ENCODE measurements at regions not wholly inside any gene's neighbourhood (a gene's known extent, or its start where the extent isn't known, plus 50 kb on each side); places are given as distances from the start of the nearest gene placed in this dataset.

DNA sequence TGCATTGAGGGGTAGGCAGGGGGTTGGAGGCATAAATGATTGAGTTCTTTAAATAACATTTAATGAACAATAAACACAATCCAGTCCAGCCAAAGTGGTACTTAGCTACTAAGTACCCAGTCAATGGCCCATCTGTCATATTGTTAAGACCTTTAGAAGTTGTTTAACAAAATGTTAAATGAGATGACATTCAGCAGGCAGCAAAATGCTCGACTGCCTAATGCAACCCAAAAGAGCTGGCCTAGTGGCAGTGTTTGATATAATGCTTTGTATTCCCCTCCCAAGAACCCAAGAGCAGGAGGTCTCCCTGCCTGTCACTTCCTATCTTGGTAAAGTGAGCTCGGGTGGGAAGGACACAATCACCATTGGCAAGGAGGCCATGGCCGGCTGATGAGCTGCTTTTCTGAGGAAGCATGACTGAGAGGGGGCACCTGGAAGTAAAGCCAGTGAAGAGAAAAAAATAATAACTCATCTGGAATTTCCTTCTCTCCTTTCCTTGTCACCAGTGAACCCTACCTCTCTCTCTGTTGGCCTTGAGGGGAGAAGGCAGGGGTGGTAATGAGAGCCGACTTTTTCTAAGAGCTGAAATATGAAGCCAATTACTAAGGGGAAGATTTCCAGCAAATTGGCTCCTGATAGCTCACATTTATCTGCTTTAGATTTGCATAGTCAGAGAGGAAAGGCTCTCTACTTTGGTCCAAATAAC lies 140.6 kb downstream of the C1D start (continued):
- TF ChIP-seq, protein P1, sequence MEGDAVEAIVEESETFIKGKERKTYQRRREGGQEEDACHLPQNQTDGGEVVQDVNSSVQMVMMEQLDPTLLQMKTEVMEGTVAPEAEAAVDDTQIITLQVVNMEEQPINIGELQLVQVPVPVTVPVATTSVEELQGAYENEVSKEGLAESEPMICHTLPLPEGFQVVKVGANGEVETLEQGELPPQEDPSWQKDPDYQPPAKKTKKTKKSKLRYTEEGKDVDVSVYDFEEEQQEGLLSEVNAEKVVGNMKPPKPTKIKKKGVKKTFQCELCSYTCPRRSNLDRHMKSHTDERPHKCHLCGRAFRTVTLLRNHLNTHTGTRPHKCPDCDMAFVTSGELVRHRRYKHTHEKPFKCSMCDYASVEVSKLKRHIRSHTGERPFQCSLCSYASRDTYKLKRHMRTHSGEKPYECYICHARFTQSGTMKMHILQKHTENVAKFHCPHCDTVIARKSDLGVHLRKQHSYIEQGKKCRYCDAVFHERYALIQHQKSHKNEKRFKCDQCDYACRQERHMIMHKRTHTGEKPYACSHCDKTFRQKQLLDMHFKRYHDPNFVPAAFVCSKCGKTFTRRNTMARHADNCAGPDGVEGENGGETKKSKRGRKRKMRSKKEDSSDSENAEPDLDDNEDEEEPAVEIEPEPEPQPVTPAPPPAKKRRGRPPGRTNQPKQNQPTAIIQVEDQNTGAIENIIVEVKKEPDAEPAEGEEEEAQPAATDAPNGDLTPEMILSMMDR (IDR thresholded peaks at IDR 0.05 in 2 of 3, conservative IDR thresholded peaks at IDR 0.05 in 1 of 3; ENCODE audit: borderline replicate concordance in 1 of 3, insufficient read depth in 1 of 3, low read depth in 2 of 3, low read length in 2 of 3) = no peak

DNA sequence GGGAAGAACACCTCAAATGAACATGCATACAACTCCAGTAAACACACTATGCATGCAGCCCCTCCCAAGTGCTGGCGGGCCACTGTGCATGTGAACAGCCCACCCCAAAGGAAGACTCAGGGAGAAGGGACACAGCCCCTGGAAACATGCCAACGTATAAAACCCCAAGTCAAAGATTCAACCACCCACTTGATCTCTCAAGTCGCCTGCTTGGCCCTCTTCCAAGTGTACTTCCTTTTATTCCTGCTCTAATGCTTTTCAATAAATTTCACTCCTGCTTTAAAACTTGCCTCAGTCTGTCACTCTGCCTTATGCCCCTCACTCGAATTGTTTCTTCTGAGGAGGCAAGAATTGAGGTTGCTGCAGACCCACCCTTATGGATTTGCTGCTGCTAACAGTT lies 139.1 kb downstream of the C1D start:
- Histone ChIP-seq H3K9me2 (ENCODE audit: insufficient read depth) (no peaks in the 10 kb centered on the region), H3K4me2 (ENCODE audit: low read length) (no peak overlapping the region), H3K79me2 (ENCODE audit: insufficient read depth, low read length) (no peaks in the 10 kb centered on the region), H4K20me1 (ENCODE audit: insufficient read depth) (no peaks in the 10 kb centered on the region), H3K4me1 (ENCODE audit: control insufficient read depth in 1 of 2, insufficient read depth in 2 of 2, low read length in 2 of 2) (no peaks in the 10 kb centered on the region), H3K4me3 (replicated peaks in 1 of 2; ENCODE audit: low read depth in 1 of 2, low read length in 2 of 2) (no peak overlapping the region), H3K27ac (ENCODE audit: low read depth, low read length) (no peak overlapping the region), H2AFZ (ENCODE audit: low read depth, low read length, poor library complexity, severe bottlenecking) (no peak overlapping the region), H3K9me3 (ENCODE audit: control insufficient read depth in 1 of 2, insufficient read depth in 1 of 2, low read depth in 1 of 2, low read length in 2 of 2) (no peaks in the 10 kb centered on the region), H3K36me3 (ENCODE audit: control insufficient read depth in 1 of 2, insufficient read depth in 2 of 2, low read length in 2 of 2) (no peaks in the 10 kb centered on the region), H3K9ac (ENCODE audit: low read length) (no peak overlapping the region), H3K27me3 (ENCODE audit: insufficient read depth, low read length) (peaks cover 8% of the 10 kb centered on the region; the same call in 1 of the 2 replicates)
- BruUV-seq (replicated peaks) = no TSS peak
- DNase-seq (ENCODE audit: low read depth, low spot score) (no peak), ATAC-seq (no peak)
- intact Hi-C loops (cut with micrococcal nuclease) = no loop called here
- RAD21 ChIA-PET (ENCODE audit: low non-redundant PET in 1 of 2, low total read pairs in 2 of 2, uncharacterized antibody in 2 of 2, unreplicated experiment in 2 of 2) = no interaction called here
- CTCF ChIA-PET = no interaction called here
- POLR2A ChIA-PET = no interaction called here
- TF ChIP-seq POLR2AphosphoS5 (IDR thresholded peaks at IDR 0.05; ENCODE audit: low read depth, low read length) (no peak), ELF1 (IDR thresholded peaks at IDR 0.05; ENCODE audit: borderline replicate concordance, low read depth) (no peak), ZNF274 (IDR thresholded peaks at IDR 0.05; ENCODE audit: low read depth, low read length) (no peak), TCF7L2 (IDR thresholded peaks at IDR 0.05; ENCODE audit: borderline replicate concordance, extremely low read depth, insufficient read depth, insufficient read length) (no peak), CEBPB (IDR thresholded peaks at IDR 0.05; ENCODE audit: low read depth) (no peak), EGR1 (IDR thresholded peaks at IDR 0.05; ENCODE audit: low read depth) (no peak), CBX3 (IDR thresholded peaks at IDR 0.05; ENCODE audit: low read depth) (no peak), SP1 (IDR thresholded peaks at IDR 0.05; ENCODE audit: low read depth) (no peak), ZFX (IDR thresholded peaks at IDR 0.05) (no peak), SRF (IDR thresholded peaks at IDR 0.05; ENCODE audit: low read depth) (no peak), FOSL1 (IDR thresholded peaks at IDR 0.05; ENCODE audit: low read depth) (no peak), RAD21 (IDR thresholded peaks at IDR 0.05; ENCODE audit: low read depth) (no peak), SIN3A (IDR thresholded peaks at IDR 0.05; ENCODE audit: low read depth) (no peak)
- TF ChIP-seq, protein P2, sequence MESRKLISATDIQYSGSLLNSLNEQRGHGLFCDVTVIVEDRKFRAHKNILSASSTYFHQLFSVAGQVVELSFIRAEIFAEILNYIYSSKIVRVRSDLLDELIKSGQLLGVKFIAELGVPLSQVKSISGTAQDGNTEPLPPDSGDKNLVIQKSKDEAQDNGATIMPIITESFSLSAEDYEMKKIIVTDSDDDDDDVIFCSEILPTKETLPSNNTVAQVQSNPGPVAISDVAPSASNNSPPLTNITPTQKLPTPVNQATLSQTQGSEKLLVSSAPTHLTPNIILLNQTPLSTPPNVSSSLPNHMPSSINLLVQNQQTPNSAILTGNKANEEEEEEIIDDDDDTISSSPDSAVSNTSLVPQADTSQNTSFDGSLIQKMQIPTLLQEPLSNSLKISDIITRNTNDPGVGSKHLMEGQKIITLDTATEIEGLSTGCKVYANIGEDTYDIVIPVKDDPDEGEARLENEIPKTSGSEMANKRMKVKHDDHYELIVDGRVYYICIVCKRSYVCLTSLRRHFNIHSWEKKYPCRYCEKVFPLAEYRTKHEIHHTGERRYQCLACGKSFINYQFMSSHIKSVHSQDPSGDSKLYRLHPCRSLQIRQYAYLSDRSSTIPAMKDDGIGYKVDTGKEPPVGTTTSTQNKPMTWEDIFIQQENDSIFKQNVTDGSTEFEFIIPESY (IDR thresholded peaks at IDR 0.05; ENCODE audit: extremely low read depth, insufficient replicate concordance, low read length) = no peak
- TF ChIP-seq, protein P1 (IDR thresholded peaks at IDR 0.05 in 2 of 3, conservative IDR thresholded peaks at IDR 0.05 in 1 of 3; ENCODE audit: borderline replicate concordance in 1 of 3, insufficient read depth in 1 of 3, low read depth in 2 of 3, low read length in 2 of 3) = no peak
- TF ChIP-seq, protein P3, sequence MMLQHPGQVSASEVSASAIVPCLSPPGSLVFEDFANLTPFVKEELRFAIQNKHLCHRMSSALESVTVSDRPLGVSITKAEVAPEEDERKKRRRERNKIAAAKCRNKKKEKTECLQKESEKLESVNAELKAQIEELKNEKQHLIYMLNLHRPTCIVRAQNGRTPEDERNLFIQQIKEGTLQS (IDR thresholded peaks at IDR 0.05) = no peak

Measured in HCT116 (cell line).